Tibial nerve (tissue), 3 donors: ENCODE measurements at regions not wholly inside any gene's neighbourhood (a gene's known extent, or its start where the extent isn't known, plus 50 kb on each side); places are given as distances from the start of the nearest gene placed in this dataset.

ENCODE experiments used
- EP300 ChIP-seq, 2 donors: sonication (generic); formaldehyde crosslinking; IDR thresholded peaks; one replicate each; pipeline ENCODE4 v1.6.1; 2017; ENCODE audit warnings: antibody characterized with exemption in 2 of 2, mild to moderate bottlenecking in 1 of 2
- POLR2A ChIP-seq, 2 donors: fragments of 450-650 bp; IDR thresholded peaks; one replicate each; pipeline ENCODE4 v1.6.1; 2017; ENCODE audit warnings: antibody characterized with exemption in 2 of 2, mild to moderate bottlenecking in 2 of 2, moderate library complexity in 2 of 2

DNA sequence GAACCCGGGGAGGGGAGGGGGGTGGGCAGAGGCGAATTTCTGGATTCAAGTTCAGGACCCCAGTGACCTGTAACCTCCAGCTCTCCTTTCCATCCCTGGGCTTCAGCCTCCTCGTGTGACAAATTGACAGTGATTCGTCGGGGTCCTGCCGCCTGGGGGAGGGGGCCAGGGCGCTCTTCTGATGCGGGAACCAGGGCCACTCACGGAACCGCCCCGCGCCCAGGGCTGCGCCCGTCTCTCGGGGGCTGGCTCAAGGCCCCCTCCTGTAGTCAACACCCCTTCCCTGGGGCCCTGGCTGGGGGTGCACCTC is 92.8 kb upstream of the ANO1 start:
- no peak for TF ChIP-seq EP300 (IDR thresholded peaks at IDR 0.05)
- TF ChIP-seq POLR2A (IDR thresholded peaks at IDR 0.05), result no peak
